Astrocyte of the cerebellum (primary cell): ENCODE measurements at regions not wholly inside any gene's neighbourhood (a gene's known extent, or its start where the extent isn't known, plus 50 kb on each side); places are given as distances from the start of the nearest gene placed in this dataset.

Source experiments
- DNase-seq: peaks from one replicate; pipeline ENCODE4 v3.0.0-alpha.2; 2011; ENCODE audit warnings: low read depth
- H3K4me3 ChIP-seq: 2 replicates; pipeline ENCODE4 v1.5.1; 2011; ENCODE audit warnings: mild to moderate bottlenecking, low read depth, low read length, moderate library complexity
- in situ Hi-C: cut with HindIII; loops from 2 replicates; pipeline ENCODE4 v1.10.0; 2017; ENCODE audit warnings: low sequenced_read_pairs
- TF ChIP-seq, protein P1 (sequence below): IDR thresholded peaks from 2 replicates; pipeline ENCODE4 v1.5.1; 2012; ENCODE audit warnings: low read length, low read depth, moderate library complexity, mild to moderate bottlenecking; ENCODE audit errors: missing control alignments

DNA sequence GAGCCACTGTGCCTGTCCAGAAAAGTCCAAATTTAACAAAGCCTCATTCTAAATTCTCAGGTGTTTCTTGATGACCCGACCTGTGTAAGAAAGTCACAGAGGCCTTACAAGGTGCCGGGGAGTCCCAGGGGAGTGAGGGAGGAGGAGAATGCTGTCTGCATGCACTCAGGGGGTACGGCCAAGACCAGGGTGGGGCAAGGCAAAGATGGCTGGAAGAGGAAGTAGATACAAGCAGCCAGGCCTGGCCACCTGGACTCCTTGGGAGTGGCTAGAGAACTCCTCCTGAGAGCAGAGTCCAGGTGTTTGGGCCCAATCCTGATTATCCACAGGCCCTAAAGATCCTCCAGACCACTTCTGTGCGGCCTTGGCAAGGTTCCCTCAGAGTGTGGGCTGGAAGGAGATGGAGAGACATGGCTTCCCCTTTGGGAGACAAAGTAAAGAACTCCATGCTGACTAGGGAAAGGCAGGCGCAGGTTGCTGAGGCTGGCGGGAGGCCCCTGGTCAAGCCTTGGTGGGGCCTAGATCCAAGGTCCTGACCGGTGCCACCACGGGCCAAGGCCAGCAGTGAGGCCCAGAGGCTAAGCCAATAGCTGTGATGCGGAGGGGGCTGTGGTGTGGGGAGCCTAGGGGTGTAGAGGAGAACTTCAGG, 74.7 kb downstream of the COPS8 start:
- TF ChIP-seq, protein P1, sequence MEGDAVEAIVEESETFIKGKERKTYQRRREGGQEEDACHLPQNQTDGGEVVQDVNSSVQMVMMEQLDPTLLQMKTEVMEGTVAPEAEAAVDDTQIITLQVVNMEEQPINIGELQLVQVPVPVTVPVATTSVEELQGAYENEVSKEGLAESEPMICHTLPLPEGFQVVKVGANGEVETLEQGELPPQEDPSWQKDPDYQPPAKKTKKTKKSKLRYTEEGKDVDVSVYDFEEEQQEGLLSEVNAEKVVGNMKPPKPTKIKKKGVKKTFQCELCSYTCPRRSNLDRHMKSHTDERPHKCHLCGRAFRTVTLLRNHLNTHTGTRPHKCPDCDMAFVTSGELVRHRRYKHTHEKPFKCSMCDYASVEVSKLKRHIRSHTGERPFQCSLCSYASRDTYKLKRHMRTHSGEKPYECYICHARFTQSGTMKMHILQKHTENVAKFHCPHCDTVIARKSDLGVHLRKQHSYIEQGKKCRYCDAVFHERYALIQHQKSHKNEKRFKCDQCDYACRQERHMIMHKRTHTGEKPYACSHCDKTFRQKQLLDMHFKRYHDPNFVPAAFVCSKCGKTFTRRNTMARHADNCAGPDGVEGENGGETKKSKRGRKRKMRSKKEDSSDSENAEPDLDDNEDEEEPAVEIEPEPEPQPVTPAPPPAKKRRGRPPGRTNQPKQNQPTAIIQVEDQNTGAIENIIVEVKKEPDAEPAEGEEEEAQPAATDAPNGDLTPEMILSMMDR, result no peak
- in situ Hi-C loops, result no loop called here
- no peak overlapping the region for H3K4me3 ChIP-seq
- no peak for DNase-seq

GRCh38 chr2:237161189-237161588, 75.5 kb downstream of the COPS8 start:
- in situ Hi-C loops, result no loop called here
- H3K4me3 ChIP-seq, result no peak overlapping the region
- TF ChIP-seq, protein P1, result no peak
- no peak for DNase-seq

- TF ChIP-seq, protein P1, result no peak
- no peak for DNase-seq
- in situ Hi-C loops, result no loop called here
- H3K4me3 ChIP-seq, result no peak overlapping the region
Observed at GRCh38 chr2:237162959-237163358, 77.3 kb downstream of the COPS8 start.

DNA sequence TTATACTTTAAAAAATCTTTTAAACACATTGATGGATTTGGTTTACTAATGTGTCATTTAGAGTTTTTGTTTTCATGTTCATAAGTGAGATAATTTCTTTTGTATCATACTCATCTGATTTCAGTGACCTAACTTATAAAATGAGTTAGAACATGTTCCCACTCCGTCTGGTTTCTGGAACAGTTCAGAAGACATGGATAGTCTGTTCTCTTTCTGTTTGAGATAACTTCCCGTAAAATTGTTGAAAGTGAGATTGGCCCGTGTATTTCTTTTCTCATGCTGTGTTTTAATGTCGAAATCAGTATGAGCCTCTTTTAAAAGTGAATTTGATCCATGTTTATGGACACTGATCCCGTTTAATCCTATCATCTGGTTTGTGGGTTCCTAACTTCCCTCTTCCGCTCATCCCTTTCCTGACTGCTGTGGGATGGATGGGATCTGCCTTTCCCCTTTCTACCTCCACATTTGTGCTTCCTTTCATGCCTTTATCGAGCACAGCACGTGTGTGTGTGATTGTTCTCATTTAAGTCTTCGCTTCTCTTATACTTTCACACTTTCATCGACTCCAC, 78.9 kb downstream of the COPS8 start:
- in situ Hi-C loops, result no loop called here
- no peak for DNase-seq
- TF ChIP-seq, protein P1, result no peak
- H3K4me3 ChIP-seq, result no peak overlapping the region

GRCh38 chr2:237165405-237166276, 80.0 kb downstream of the COPS8 start:
- no peak for DNase-seq
- in situ Hi-C loops, result no loop called here
- TF ChIP-seq, protein P1, result peak; percentile 59
- H3K4me3 ChIP-seq, result no peak overlapping the region

DNA sequence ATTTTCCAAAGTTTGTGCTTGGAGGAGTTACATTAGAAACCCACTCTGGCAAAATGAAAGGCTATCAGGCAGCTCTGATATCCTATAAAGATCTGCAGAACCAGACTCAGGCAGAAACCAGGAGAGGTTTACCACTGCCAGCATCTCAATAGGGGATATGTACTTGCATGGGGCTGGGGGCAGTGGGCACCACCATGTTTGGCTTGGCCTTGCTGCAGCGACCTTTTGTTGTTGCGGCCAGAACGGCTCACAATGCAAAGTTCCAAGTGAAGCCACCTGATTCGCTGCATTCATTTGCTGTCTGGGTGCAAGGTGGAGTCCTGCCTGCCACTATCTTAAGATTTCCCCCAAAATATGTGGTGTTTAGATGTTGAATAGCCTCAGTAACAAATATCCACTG, 81.3 kb downstream of the COPS8 start:
- DNase-seq, result no peak
- TF ChIP-seq, protein P1, result no peak
- in situ Hi-C loops, result no loop called here
- no peak overlapping the region for H3K4me3 ChIP-seq
